Thyroid gland (tissue), 4 donors: ENCODE measurements at regions not wholly inside any gene's neighbourhood (a gene's known extent, or its start where the extent isn't known, plus 50 kb on each side); places are given as distances from the start of the nearest gene placed in this dataset.

ENCODE experiments used
- CTCF ChIP-seq, 6 experiments: fragments of 200-600 bp in 3 of 6; fragments of 450-650 bp in 3 of 6; sonication (generic) in 3 of 6; IDR thresholded peaks; one replicate each; pipeline ENCODE4 v1.5.1; 2016 to 2019; ENCODE audit warnings: antibody characterized with exemption in 6 of 6, mild to moderate bottlenecking in 2 of 6, inconsistent platforms in 1 of 6, moderate library complexity in 1 of 6
- POLR2A ChIP-seq, 2 donors: fragments of 450-650 bp; IDR thresholded peaks; one replicate each; pipeline ENCODE4 v1.6.1; 2017; ENCODE audit warnings: antibody characterized with exemption in 2 of 2, mild to moderate bottlenecking in 2 of 2, moderate library complexity in 1 of 2

GRCh38 chr6:103344554-103345163 lies 1515.1 kb downstream of the HACE1 start:
- TF ChIP-seq CTCF (IDR thresholded peaks at IDR 0.05): no peak
- TF ChIP-seq POLR2A (IDR thresholded peaks at IDR 0.05): no peak
